Muscle of leg (tissue), 3 donors: ENCODE measurements at regions not wholly inside any gene's neighbourhood (a gene's known extent, or its start where the extent isn't known, plus 50 kb on each side); places are given as distances from the start of the nearest gene placed in this dataset.
"Not testable (repeated sequence)": the region's sequence is repeated elsewhere in the genome, so short reads cannot be mapped to it uniquely, and the experiment has no call there.

Source experiments
- DNase-seq: peaks from one replicate; pipeline ENCODE4 v3.0.0; 2013
- H3K27ac ChIP-seq: one replicate; pipeline ENCODE4 v1.5.1; 2013; ENCODE audit warnings: mild to moderate bottlenecking, low read length, control low read depth
- H3K27me3 ChIP-seq: one replicate; pipeline ENCODE4 v1.6.1; 2013; ENCODE audit warnings: low read length; ENCODE audit not compliant: control insufficient read depth, insufficient read depth
- H3K36me3 ChIP-seq: one replicate; pipeline ENCODE4 v1.6.1; 2013; ENCODE audit warnings: low read length; ENCODE audit not compliant: control insufficient read depth, insufficient read depth
- H3K4me1 ChIP-seq: one replicate; pipeline ENCODE4 v1.6.1; 2013; ENCODE audit warnings: low read length; ENCODE audit not compliant: control insufficient read depth, insufficient read depth
- H3K4me3 ChIP-seq: one replicate; pipeline ENCODE4 v1.5.1; 2013; ENCODE audit warnings: low read length, control low read depth
- H3K9me3 ChIP-seq: replicated peaks from 2 replicates; pipeline ENCODE4 v1.6.1; 2013; ENCODE audit warnings: low read depth, low read length; ENCODE audit not compliant: control insufficient read depth
- WGBS: methylation state at CpG from one replicate; pipeline ENCODE4 v1.1.5; 2013; ENCODE audit warnings: missing lambda C conversion rate; ENCODE audit not compliant: insufficient coverage; 5-methylcytosine and 5-hydroxymethylcytosine counted together

DNA sequence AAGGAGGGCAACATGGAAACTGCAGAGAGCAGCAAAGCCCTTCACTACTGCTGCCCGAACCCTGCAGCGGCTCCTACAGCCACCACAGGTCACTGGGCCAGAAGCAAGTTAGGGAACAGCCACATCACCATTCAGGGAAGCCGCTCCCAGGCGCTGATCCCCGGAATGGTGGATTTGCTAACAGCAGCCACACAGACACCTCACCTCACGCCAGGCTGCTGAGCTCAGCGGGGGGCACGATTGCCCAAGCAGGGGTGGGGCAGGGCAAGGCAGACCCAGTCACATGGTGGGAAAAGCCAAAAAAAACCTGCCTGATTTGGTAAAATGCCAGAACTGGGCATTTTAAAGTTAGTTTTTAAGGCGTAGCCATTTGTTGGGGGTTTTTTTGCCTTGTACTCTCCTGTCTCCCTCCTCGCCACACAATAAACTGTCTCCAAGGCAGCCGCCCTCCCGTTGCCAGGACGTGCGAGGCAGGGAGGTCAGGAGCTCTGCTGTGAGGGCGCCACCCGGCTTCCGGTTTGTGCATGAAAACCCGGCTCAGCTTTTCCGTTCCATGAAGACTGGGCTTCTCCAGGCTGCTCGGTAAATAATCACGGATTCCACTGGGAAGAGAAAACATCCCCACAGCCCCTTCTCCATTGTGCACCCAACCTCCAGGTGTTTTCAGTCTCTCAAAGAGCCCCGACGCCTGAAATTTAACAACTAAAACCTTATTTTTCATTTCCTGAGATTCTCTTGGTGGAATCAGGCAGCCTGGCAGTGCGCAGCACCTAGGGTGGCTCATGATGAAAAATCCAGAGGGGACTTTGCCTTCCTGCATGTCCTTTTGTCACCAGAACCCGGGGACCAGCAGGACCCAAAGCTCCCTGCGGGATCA is 453.5 kb downstream of the PREX1 start:
- peaks cover 22% of the 10 kb centered on the region for H3K27me3 ChIP-seq
- 45% methylated on average over 18 of the region's 26 CpGs for WGBS
- peak overlapping the region; percentile 74 for H3K27ac ChIP-seq
- peak; percentile 57 for DNase-seq
- H3K4me1 ChIP-seq = peaks cover 15% of the 10 kb centered on the region
- not testable (repeated sequence) for H3K36me3 ChIP-seq, H3K4me3 ChIP-seq, H3K9me3 ChIP-seq

DNA sequence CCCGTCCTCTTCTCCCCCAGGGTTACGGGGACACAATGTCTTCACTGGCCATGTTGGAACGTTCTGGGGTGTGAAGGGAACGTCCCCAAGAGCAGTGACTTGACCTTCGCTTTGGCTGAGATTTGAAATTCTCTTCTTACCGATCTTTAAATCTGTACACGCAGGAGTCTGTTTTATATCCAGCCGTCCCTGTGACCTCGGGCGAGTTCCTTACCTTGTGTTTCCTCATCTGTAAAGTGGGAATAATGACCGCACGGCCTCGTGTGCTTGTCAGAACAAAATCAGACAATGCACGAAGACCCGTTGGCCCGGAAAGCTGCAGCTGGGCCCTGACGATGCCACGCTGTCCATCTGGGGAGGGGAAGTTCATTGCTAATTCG is 454.3 kb downstream of the PREX1 start:
- DNase-seq = no peak
- H3K27ac ChIP-seq = peak overlapping the region; percentile 59

DNA sequence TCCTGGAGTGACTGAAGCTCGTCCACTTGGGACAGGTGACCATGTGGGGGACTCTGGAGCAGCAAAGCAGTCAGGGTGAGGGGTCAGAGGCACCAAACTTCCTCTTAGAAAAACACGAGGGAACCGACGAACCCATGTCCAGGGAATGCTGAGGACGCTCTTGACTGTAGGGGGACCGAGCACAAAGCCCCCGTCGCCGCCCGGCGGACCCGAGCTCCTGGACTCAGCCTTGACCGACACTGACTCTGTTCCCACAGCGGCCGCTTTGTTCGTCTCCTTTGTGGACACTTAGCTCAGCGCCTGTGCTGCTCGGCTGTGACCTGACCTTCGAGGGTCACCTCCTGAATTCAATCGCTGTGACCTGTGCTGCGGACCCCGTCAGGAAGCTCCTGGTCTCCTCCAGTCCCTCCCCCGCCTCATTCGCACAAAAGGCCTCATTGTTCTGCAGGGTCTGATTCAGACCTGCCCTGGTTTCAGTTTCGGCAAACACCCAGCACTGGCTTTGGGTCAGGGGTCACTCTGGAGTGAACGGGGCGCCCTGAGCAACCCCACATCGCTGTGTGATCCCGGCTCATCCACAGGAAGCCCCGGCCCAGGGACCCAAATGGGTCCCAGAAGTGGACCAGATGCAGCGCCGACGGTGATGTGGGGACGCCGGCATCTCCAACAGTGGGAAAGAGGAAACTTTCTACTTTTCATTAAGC is 454.8 kb downstream of the PREX1 start:
- peak overlapping the region; percentile 59 for H3K27ac ChIP-seq

More for the DNA sequence above, 454.3 kb downstream of the PREX1 start:
- Histone ChIP-seq H3K4me3 (no peak overlapping the region), H3K27me3 (peaks cover 22% of the 10 kb centered on the region), H3K4me1 (peaks cover 22% of the 10 kb centered on the region), H3K36me3 (no peaks in the 10 kb centered on the region), H3K9me3 (no peaks in the 10 kb centered on the region)
- WGBS = 69% methylated on average over 17 of the region's 19 CpGs

DNA sequence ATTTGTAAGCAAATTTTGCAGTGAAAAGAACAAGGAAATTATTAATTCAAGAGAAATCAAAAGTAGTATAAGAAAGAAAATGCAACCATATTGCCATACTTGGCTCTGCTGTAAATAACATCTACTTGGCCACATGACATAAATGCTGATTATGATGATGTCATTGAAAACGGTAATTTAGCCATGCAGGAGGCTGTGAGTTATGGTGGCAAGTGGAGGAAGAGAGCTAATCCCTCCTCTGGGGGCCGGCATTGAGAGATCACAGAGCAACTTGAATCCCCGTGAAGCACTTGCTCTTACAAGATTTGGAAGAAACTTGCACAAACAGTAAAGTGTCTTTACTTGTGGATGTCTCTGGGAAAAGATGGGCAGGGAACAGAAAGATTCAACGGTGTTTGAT is 456.6 kb downstream of the PREX1 start:
- H3K27ac ChIP-seq = no peak overlapping the region

More for the DNA sequence above, 454.8 kb downstream of the PREX1 start:
- H3K27me3 ChIP-seq = peaks cover 22% of the 10 kb centered on the region
- WGBS = 71% methylated on average over 24 of the region's 35 CpGs
- DNase-seq, H3K4me3 ChIP-seq, H3K36me3 ChIP-seq, H3K9me3 ChIP-seq: not testable (repeated sequence)
- peaks cover 23% of the 10 kb centered on the region for H3K4me1 ChIP-seq

DNA sequence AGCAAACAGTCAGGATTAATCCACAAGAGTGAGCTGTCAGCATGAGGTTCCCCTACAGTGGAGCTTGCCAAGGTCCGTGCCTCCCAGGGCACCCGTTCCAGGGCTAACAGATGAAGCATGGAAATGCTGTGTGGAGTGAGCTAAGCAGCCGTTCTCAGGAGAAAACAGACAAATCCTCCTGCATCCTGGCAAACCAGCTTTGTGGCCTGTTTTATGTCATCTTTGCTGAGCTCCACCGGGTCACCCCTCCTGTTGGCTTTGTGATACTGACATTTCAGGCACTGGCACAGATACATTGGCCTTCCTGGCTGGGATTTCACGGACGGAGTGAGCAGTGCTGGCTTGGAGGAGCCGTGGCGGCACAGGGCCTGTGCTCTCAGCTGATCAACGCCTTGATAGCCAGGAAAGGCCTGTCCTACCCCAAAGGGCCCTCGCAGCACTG is 459.2 kb downstream of the PREX1 start:
- DNase-seq = peak; percentile 37
- H3K27ac ChIP-seq, H3K27me3 ChIP-seq, H3K4me3 ChIP-seq, H3K36me3 ChIP-seq, H3K9me3 ChIP-seq: not testable (repeated sequence)
- WGBS = 57% methylated on average over 8 of the region's 10 CpGs
- H3K4me1 ChIP-seq = peaks cover 18% of the 10 kb centered on the region

More for the DNA sequence above, 456.6 kb downstream of the PREX1 start:
- no peak for DNase-seq
- Histone ChIP-seq H3K4me3 (no peak overlapping the region), H3K27me3 (peaks cover 20% of the 10 kb centered on the region), H3K36me3 (no peaks in the 10 kb centered on the region), H3K9me3 (no peaks in the 10 kb centered on the region), H3K4me1 (peaks cover 30% of the 10 kb centered on the region)
- no CpG with 5 or more reads among the region's 4 CpGs for WGBS

DNA sequence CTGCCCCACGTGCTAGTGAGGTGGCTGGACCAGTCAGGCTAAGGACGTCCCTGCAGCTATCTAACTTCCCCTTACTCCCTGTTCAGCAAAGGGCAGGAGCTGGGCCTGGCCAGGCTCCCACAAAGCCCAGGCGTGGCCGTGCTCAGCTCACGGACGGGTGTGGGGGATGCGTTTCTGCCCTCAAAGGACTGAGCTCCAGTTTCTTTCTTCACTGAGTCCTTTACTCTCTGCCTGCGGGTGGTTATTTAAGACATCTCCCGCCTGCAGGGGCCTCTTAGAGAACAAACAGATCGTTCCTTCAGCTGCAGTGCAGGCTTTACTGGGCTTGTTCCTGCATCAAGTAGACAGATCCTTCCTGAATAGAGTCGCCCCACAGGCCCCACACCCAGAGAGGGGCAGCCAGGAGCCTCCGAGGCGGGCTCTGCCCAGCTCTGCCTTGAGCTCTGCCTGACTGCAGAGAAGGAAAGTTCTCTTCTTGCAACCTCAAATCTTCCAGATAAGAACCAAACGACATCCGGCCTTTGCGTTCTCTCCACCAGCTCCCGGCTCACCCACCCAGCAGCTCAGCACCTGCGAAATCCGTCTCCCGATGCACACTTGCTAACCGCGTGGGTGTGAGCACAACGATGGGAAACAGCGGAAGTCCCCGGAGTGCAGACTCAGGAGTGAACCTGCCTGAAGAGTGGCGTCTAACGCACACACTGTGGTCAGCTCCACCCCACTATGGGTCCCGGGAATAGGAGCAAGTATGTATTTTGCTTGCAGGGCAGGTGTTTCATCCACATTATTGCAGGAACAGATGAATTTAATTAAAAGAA is 460.0 kb downstream of the PREX1 start:
- not testable (repeated sequence) for H3K9me3 ChIP-seq, H3K36me3 ChIP-seq, H3K4me3 ChIP-seq, H3K27ac ChIP-seq, H3K27me3 ChIP-seq, DNase-seq
- 21% methylated on average over 3 of the region's 28 CpGs for WGBS
- H3K4me1 ChIP-seq = peaks cover 18% of the 10 kb centered on the region

DNA sequence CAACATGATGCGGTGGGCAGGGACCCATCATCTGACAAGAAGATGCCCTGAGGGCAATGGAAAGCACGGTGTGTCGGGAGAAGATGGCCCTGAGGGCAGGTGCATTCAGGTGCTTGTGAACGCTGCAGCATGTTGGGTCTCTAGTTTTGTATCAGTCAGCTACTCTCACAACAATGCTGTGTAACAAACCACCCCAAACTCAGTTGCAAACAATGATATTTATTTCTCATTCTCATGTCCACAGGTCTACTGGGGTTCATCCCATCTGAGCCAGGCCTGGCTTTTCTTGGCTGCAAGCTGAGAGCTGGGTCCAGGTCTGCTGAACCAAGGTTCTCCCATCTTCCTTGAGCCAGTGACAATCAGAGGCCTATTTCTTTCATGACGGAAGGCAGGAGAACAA is 461.6 kb downstream of the PREX1 start:
- WGBS = 97% methylated on average over 4 of the region's 5 CpGs
- no peak overlapping the region for H3K27ac ChIP-seq
- H3K36me3 ChIP-seq = no peaks in the 10 kb centered on the region
- no peak for DNase-seq
- no peaks in the 10 kb centered on the region for H3K27me3 ChIP-seq
- no peaks in the 10 kb centered on the region for H3K9me3 ChIP-seq
- peaks cover 18% of the 10 kb centered on the region for H3K4me1 ChIP-seq
- no peak overlapping the region for H3K4me3 ChIP-seq

DNA sequence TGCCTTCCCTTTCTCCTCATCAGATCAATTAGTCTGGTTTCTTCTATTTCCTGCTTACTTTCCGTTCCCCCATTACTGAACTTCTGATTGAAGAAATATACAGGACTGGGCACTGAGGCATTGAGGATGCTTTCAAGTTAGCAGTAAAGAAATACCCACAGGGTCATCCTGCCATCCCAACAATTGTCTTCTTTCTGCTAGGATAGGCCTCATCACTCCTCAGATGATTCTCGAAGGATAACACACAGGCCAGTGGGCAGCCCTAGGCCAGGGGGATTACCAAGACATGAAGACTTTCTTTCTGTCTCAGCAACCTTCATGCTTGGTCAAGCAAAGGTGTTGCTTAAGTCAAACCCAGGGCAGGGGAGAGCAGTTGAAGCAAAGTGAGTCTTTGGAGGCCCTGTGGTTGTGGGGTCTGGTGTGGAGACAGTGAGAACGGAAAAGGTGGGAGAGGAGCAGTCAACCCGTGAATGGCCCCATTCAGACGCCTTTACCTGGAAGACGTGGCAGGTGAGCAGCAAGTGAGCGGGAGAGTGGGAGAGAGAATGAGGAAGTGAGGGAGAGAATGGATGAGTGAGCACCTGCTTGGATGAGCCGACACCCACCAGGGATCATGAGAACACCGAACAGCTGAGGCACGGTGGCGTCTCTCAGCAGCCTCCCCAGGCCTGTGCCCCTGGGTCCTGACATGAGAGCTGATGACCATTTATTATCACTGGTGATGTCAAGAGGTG is 462.9 kb downstream of the PREX1 start:
- 96% methylated on average over 8 of the region's 11 CpGs for WGBS
- H3K4me1 ChIP-seq = peaks cover 18% of the 10 kb centered on the region
- H3K27ac ChIP-seq = no peak overlapping the region
- no peaks in the 10 kb centered on the region for H3K36me3 ChIP-seq
- H3K27me3 ChIP-seq = no peaks in the 10 kb centered on the region
- H3K9me3 ChIP-seq = no peaks in the 10 kb centered on the region
- DNase-seq = no peak
- H3K4me3 ChIP-seq = no peak overlapping the region

DNA sequence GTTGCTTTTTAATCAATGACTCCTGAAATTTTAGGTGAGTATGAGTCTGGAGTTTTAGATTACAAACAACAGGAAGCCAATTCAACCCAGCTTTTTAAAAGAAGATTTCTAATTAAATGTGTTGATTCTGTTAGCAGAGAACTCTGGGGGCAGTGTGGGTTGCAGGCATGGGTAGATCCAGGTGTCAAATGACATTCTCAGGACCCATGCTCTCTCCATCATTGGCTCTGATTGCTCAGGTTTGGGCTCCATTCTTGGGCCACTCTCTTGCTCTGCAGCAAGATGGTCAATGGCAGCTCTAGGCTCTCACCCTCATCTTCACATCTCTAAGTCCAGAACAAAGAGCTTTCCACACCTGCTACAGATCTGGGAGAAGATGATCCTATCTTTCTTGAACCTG is 463.7 kb downstream of the PREX1 start:
- no peak overlapping the region for H3K4me3 ChIP-seq
- H3K27ac ChIP-seq = no peak overlapping the region
- DNase-seq = no peak
- peaks cover 13% of the 10 kb centered on the region for H3K4me1 ChIP-seq
- no peaks in the 10 kb centered on the region for H3K36me3 ChIP-seq
- H3K9me3 ChIP-seq = no peaks in the 10 kb centered on the region
- H3K27me3 ChIP-seq = no peaks in the 10 kb centered on the region
